Keratinocyte (primary cell): ENCODE measurements at regions not wholly inside any gene's neighbourhood (a gene's known extent, or its start where the extent isn't known, plus 50 kb on each side); places are given as distances from the start of the nearest gene placed in this dataset.

ENCODE experiments used
- CTCF ChIP-seq, 3 experiments: IDR thresholded peaks in 1 of 3; conservative IDR thresholded peaks in 1 of 3; optimal IDR thresholded peaks in 1 of 3; 2 replicates in 2 of 3; 3 replicates in 1 of 3; pipeline versions ENCODE3 to v1.5.1; 2011; ENCODE audit warnings: low read length in 3 of 3, mild to moderate bottlenecking in 3 of 3, moderate library complexity in 2 of 3, control low read depth in 1 of 3, inconsistent platforms in 1 of 3; ENCODE audit not compliant: insufficient read depth in 2 of 3; ENCODE audit errors: extremely low read depth in 1 of 3
- EZH2 ChIP-seq: IDR thresholded peaks from one replicate; pipeline ENCODE4 v1.6.1; 2012; ENCODE audit warnings: inconsistent platforms, mild to moderate bottlenecking, low read length, moderate library complexity

GRCh38 chr12:17084831-17085230 lies 478.9 kb upstream of the LMO3 start:
- TF ChIP-seq CTCF (optimal IDR thresholded peaks at IDR 0.05 in 1 of 3, IDR thresholded peaks at IDR 0.05 in 1 of 3, conservative IDR thresholded peaks at IDR 0.05 in 1 of 3; ENCODE audit: extremely low read depth in 1 of 3, insufficient read depth in 2 of 3, low read length in 3 of 3), result no peak
- no peak for TF ChIP-seq EZH2
